Fibroblast of mammary gland (primary cell): ENCODE measurements at regions not wholly inside any gene's neighbourhood (a gene's known extent, or its start where the extent isn't known, plus 50 kb on each side); places are given as distances from the start of the nearest gene placed in this dataset.

Experiments
- DNase-seq: peaks from one replicate; pipeline ENCODE4 v3.0.0-alpha.2; 2010; ENCODE audit warnings: low read depth
- H3K4me3 ChIP-seq: 2 replicates; pipeline ENCODE4 v1.5.1; 2011; ENCODE audit warnings: low read depth, mild to moderate bottlenecking, low read length, moderate library complexity; ENCODE audit not compliant: control insufficient read depth
- TF ChIP-seq, protein P1 (sequence below): conservative IDR thresholded peaks from 2 replicates; pipeline ENCODE4 v1.5.1; 2011; ENCODE audit warnings: low read depth, low read length, inconsistent platforms; ENCODE audit not compliant: control insufficient read depth, insufficient read depth

DNA sequence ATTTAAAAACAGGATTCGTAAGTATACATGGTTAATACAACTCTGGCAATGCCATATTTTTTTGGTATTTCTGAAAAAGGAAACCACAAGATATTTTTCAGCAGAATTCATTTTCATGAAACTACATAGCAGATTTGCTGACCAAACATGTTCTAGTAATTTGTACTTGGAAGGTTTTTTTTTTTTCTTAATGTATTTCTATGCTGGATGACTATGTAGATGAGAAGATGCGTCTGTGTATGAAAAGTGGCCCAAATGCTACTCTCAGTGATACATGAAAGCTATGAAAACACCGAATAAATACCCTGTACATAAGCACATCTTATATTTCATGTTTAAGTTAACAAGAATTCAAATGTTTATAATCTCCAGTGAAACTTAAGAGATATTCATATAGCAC lies 400.9 kb upstream of the CYLC2 start:
- TF ChIP-seq, protein P1, sequence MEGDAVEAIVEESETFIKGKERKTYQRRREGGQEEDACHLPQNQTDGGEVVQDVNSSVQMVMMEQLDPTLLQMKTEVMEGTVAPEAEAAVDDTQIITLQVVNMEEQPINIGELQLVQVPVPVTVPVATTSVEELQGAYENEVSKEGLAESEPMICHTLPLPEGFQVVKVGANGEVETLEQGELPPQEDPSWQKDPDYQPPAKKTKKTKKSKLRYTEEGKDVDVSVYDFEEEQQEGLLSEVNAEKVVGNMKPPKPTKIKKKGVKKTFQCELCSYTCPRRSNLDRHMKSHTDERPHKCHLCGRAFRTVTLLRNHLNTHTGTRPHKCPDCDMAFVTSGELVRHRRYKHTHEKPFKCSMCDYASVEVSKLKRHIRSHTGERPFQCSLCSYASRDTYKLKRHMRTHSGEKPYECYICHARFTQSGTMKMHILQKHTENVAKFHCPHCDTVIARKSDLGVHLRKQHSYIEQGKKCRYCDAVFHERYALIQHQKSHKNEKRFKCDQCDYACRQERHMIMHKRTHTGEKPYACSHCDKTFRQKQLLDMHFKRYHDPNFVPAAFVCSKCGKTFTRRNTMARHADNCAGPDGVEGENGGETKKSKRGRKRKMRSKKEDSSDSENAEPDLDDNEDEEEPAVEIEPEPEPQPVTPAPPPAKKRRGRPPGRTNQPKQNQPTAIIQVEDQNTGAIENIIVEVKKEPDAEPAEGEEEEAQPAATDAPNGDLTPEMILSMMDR = no peak
- no peak overlapping the region for H3K4me3 ChIP-seq
- no peak for DNase-seq

DNA sequence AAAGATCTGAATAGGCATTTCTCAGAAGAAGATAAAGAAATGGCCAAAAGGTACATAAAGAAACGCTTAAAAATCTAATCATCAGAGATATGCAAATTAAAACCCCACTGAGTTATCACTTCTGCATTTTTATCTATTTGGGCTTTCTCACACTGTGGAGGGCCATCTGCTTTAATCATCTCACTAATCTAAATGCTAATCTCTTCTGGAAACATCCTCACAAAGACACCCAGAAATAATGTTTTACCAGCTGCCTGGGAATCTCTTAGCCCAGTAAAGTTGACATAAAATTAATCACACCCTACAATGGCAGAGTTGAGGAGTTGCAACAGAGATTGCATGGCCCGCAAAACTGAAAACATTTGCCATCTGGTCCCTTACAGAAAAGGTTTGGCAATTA lies 407.9 kb upstream of the CYLC2 start:
- TF ChIP-seq, protein P1 = no peak
- H3K4me3 ChIP-seq = no peak overlapping the region
- no peak for DNase-seq

DNA sequence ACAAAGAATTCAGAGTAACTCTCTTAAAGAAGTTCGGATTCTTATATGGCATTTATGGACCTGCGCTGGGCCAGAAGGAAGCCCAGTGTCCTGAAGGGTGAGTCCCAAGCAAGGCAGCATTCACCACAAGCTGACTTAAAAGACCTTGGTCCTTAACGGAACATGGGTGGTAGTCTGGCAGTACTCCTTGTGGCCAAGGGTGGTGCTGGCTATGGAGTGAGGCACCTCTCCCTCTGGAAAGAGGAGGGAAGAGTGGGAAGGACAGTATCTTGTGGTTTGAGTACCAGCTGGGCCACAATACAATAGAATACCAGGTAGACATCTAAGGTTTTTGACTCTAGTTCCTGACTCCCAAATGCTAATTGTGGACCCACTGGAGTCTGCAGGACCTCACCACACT lies 425.7 kb upstream of the CYLC2 start:
- no peak for DNase-seq
- TF ChIP-seq, protein P1 = no peak

DNA sequence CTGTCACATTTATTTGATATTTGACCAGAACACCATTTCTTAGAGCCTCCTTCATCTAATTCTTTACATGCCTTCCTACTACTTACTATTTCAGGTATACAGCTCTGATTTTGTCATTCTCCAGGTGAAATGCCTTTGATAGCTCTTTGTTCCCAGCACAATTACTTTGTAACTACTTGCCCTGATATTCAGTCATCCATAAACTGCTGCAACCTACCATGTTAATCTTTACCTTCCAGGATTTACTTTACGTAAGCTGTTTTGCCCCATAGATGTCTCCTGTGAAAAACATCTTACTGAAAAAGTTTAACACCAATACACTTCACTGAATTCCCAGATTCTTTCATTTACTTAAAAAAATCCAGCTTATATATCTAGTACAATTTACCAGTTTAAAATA lies 443.8 kb upstream of the CYLC2 start:
- no peak for DNase-seq
- TF ChIP-seq, protein P1 = no peak
- no peak overlapping the region for H3K4me3 ChIP-seq

More for the DNA sequence above, 425.7 kb upstream of the CYLC2 start:
- H3K4me3 ChIP-seq = no peak overlapping the region

DNA sequence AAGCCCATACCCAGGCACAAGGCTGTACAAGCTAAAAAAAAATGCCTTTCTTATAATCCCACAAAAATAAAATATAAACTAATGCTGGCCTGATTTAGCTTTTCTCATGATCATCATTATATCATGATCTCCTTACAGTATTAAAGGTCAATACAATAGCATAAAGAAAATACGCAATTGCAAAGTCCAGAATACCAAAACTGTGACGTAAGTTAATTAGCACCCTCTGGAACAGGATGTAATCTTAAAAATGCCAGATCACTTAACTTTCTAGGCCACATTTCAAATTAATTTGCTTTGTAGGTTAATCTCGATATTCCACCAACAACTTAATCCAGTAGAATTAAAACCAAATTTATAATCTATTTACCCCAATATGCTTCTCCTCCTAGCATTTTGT lies 444.2 kb upstream of the CYLC2 start:
- TF ChIP-seq, protein P1 = no peak
- no peak for DNase-seq
- H3K4me3 ChIP-seq = no peak overlapping the region

DNA sequence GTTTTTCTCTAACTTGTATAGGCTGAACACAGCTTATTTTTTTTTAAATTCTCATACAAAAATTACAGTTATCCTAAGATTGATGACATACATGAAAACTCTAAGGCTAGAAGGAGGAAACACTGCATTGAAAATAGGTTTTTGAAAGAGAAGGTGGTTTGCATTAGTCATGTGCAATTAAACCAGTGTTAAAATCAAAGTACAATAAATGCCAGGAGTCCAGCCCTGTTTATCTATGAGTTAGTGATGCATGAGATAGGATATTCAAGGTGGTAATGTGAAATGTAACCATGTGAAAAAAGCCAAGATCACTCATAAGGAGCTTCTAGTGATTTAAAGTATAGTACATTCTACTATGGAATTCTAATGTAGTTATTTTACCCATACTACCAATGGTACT lies 444.9 kb upstream of the CYLC2 start:
- H3K4me3 ChIP-seq = no peak overlapping the region
- TF ChIP-seq, protein P1 = no peak
- DNase-seq = no peak

DNA sequence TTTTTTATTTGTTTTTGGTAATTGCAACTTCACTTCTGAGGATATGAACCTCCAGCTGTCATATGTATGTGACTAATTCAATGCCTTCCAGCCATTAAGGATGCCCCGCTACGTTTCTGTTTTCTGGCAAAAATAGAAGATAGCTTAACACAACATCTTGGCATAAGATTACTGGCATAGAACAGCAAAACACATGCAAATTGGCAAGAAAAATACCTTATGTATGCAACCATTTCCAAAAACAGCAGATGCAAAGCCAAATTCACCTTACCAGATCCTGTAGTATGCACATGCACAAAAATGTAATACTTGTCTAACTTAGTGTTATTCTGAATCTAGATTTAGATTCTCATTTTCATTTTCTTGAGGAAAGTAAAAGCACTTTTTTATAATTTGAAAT lies 461.1 kb upstream of the CYLC2 start:
- no peak overlapping the region for H3K4me3 ChIP-seq
- DNase-seq = no peak
- TF ChIP-seq, protein P1 = no peak
